ENCODE measurements at regions not wholly inside any gene's neighbourhood (a gene's known extent, or its start where the extent isn't known, plus 50 kb on each side); places are given as distances from the start of the nearest gene placed in this dataset.
A peak's percentile ranks its signal among the peaks of the same experiment; 100 is the strongest.

DNA sequence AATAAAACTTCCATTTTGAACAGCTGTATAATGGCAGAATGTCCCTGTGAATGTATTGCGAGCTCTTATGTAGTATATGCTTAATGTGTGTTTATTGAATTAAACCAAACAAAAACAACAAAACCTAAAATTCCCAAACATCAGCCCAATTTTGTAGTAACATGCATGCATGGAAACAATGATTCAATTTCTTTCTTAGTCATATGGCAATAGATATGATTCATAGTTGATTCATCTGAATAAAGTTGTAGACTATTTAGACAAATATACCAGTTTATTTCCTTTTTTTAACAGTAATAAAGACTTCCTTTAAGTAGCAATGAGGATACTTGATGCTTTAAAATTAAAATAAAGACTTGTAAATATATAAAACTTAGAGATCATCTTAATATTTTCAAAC lies 670.6 kb downstream of the CD109 start:
- Mint-ChIP-seq H3K9me3 (ENCODE audit: unreplicated experiment) (no peaks in the 10 kb centered on the region), H3K27ac (ENCODE audit: unreplicated experiment) (no peak overlapping the region)
- no peak for DNase-seq (ENCODE audit: extremely low spot score, unreplicated experiment)

GRCh38 chr6:74362391-74362790 lies 666.4 kb downstream of the CD109 start:
- TF ChIP-seq, protein P1, sequence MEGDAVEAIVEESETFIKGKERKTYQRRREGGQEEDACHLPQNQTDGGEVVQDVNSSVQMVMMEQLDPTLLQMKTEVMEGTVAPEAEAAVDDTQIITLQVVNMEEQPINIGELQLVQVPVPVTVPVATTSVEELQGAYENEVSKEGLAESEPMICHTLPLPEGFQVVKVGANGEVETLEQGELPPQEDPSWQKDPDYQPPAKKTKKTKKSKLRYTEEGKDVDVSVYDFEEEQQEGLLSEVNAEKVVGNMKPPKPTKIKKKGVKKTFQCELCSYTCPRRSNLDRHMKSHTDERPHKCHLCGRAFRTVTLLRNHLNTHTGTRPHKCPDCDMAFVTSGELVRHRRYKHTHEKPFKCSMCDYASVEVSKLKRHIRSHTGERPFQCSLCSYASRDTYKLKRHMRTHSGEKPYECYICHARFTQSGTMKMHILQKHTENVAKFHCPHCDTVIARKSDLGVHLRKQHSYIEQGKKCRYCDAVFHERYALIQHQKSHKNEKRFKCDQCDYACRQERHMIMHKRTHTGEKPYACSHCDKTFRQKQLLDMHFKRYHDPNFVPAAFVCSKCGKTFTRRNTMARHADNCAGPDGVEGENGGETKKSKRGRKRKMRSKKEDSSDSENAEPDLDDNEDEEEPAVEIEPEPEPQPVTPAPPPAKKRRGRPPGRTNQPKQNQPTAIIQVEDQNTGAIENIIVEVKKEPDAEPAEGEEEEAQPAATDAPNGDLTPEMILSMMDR (IDR thresholded peaks at IDR 0.05): no peak
- Mint-ChIP-seq H3K9me3 (ENCODE audit: unreplicated experiment) (no peaks in the 10 kb centered on the region), H3K27me3 (ENCODE audit: unreplicated experiment) (no peaks in the 10 kb centered on the region), H3K4me1 (ENCODE audit: unreplicated experiment) (peaks cover 7% of the 10 kb centered on the region), H3K27ac (ENCODE audit: unreplicated experiment) (no peak overlapping the region), H3K4me3 (ENCODE audit: unreplicated experiment) (no peak overlapping the region), H3K36me3 (ENCODE audit: unreplicated experiment) (peaks cover 3% of the 10 kb centered on the region)
- DNase-seq (ENCODE audit: extremely low spot score, unreplicated experiment): no peak

More for the DNA sequence above, 670.6 kb downstream of the CD109 start:
- Mint-ChIP-seq H3K36me3 (ENCODE audit: unreplicated experiment) (peaks cover 3% of the 10 kb centered on the region), H3K27me3 (ENCODE audit: unreplicated experiment) (no peaks in the 10 kb centered on the region), H3K4me3 (ENCODE audit: unreplicated experiment) (no peak overlapping the region), H3K4me1 (ENCODE audit: unreplicated experiment) (peaks cover 5% of the 10 kb centered on the region)
- TF ChIP-seq, protein P1 (IDR thresholded peaks at IDR 0.05): no peak

- no peaks in the 10 kb centered on the region for H3K36me3 Mint-ChIP-seq (ENCODE audit: unreplicated experiment)
- H3K27ac Mint-ChIP-seq (ENCODE audit: unreplicated experiment): no peak overlapping the region
- no peak for DNase-seq (ENCODE audit: extremely low spot score, unreplicated experiment)
- TF ChIP-seq, protein P1 (IDR thresholded peaks at IDR 0.05): no peak
- no peak overlapping the region for H3K4me3 Mint-ChIP-seq (ENCODE audit: unreplicated experiment)
- peaks cover 24% of the 10 kb centered on the region for H3K4me1 Mint-ChIP-seq (ENCODE audit: unreplicated experiment)
- H3K27me3 Mint-ChIP-seq (ENCODE audit: unreplicated experiment): no peaks in the 10 kb centered on the region
- H3K9me3 Mint-ChIP-seq (ENCODE audit: unreplicated experiment): no peaks in the 10 kb centered on the region
Observed at GRCh38 chr6:74357321-74357720, 661.3 kb downstream of the CD109 start.

- Mint-ChIP-seq H3K4me1 (ENCODE audit: unreplicated experiment) (peaks cover 24% of the 10 kb centered on the region), H3K9me3 (ENCODE audit: unreplicated experiment) (no peaks in the 10 kb centered on the region), H3K4me3 (ENCODE audit: unreplicated experiment) (no peak overlapping the region), H3K27ac (ENCODE audit: unreplicated experiment) (peak overlapping the region; percentile 64), H3K27me3 (ENCODE audit: unreplicated experiment) (no peaks in the 10 kb centered on the region), H3K36me3 (ENCODE audit: unreplicated experiment) (no peaks in the 10 kb centered on the region)
- TF ChIP-seq, protein P1 (IDR thresholded peaks at IDR 0.05): no peak
- DNase-seq (ENCODE audit: extremely low spot score, unreplicated experiment): no peak
Observed at GRCh38 chr6:74356391-74356790, 660.4 kb downstream of the CD109 start.

DNA sequence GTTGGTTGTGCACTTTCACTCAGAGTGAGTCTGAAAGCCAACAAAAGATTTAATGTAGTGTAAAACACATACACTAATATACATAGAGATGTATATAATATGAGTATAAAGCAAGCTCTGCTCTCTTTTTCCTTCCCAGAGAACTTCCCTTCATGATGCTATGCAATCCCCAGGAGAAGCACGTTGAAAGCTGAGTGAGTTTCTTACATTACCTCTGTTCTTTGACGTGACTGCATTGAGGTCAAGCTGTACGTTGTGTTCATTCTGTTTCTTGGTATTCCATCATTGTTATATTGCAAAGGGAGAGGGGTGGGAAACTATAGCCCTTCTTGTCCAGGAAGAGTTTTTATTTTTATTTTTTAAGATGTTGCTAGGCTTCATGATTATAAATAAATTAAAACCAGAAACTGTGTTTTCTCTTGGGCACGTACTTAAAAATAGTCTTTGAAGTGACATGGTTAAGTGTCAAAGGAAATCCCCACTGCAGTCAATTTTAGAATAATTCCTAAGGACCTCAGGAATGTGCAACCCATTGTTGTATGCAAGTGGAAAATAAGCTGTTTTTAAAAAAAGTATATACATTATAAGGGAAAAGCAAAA lies 651.0 kb downstream of the CD109 start:
- no peak for DNase-seq (ENCODE audit: extremely low spot score, unreplicated experiment)
- H3K4me1 Mint-ChIP-seq (ENCODE audit: unreplicated experiment): peaks cover 17% of the 10 kb centered on the region
- H3K27ac Mint-ChIP-seq (ENCODE audit: unreplicated experiment): no peak overlapping the region
- H3K9me3 Mint-ChIP-seq (ENCODE audit: unreplicated experiment): peaks cover 4% of the 10 kb centered on the region
- TF ChIP-seq, protein P1 (IDR thresholded peaks at IDR 0.05): no peak
- no peak overlapping the region for H3K4me3 Mint-ChIP-seq (ENCODE audit: unreplicated experiment)
- no peaks in the 10 kb centered on the region for H3K27me3 Mint-ChIP-seq (ENCODE audit: unreplicated experiment)
- H3K36me3 Mint-ChIP-seq (ENCODE audit: unreplicated experiment): no peaks in the 10 kb centered on the region
